Activated B cell treated with CpG ODN at 0.5 μM for 24 hours (primary cell): ENCODE measurements at regions not wholly inside any gene's neighbourhood (a gene's known extent, or its start where the extent isn't known, plus 50 kb on each side); places are given as distances from the start of the nearest gene placed in this dataset.

ENCODE experiments used
- ATAC-seq: fragments of 200-7000 bp; cut with Tn5 transposase; one replicate; pipeline ENCODE4 v1.10.0; 2021; ENCODE audit warnings: low read depth, mild to moderate bottlenecking, moderate library complexity
- CTCF ChIA-PET: fragments of 350-600 bp; sonication (Branson Sonifier 250); formaldehyde crosslinking; loops from one replicate; lab custom pipeline; 2021; ENCODE audit warnings: antibody characterized with exemption; lab: Charles Lee
- POLR2A ChIA-PET: fragments of 350-600 bp; sonication (Branson Sonifier 250); formaldehyde crosslinking; loops from one replicate; lab custom pipeline; 2021; ENCODE audit warnings: antibody characterized with exemption; lab: Charles Lee
- DNase-seq: peaks from one replicate; pipeline ENCODE4 v3.0.0; 2022
- H3K27ac Mint-ChIP-seq: one replicate; pipeline ENCODE4 v1.8.0; 2020; ENCODE audit warnings: mixed read lengths
- H3K27me3 Mint-ChIP-seq: one replicate; pipeline ENCODE4 v1.8.0; 2021; ENCODE audit warnings: mixed read lengths
- H3K36me3 Mint-ChIP-seq: one replicate; pipeline ENCODE4 v1.8.0; 2021; ENCODE audit warnings: low read depth, mixed read lengths
- H3K4me1 Mint-ChIP-seq: one replicate; pipeline ENCODE4 v1.8.0; 2021; ENCODE audit warnings: mixed read lengths
- H3K4me3 Mint-ChIP-seq: one replicate; pipeline ENCODE4 v1.8.0; 2020; ENCODE audit warnings: mild to moderate bottlenecking, mixed read lengths
- H3K9me3 Mint-ChIP-seq: one replicate; pipeline ENCODE4 v1.8.0; 2020; ENCODE audit warnings: mixed read lengths
- CTCF ChIP-seq: fragments of 200-600 bp; IDR thresholded peaks from one replicate; pipeline ENCODE4 v1.8.0; 2022; ENCODE audit warnings: antibody characterized with exemption, mild to moderate bottlenecking
- intact Hi-C: fragments of 100-400 bp; cut with micrococcal nuclease; formaldehyde crosslinking; loops from one replicate; pipeline ENCODE4 v1.15.1; 2024

GRCh38 chr20:39100691-39101090 is 138.5 kb downstream of the DHX35 start:
- no peak for DNase-seq
- CTCF ChIA-PET = no interaction called here
- Mint-ChIP-seq H3K4me3 (no peak overlapping the region), H3K4me1 (no peaks in the 10 kb centered on the region), H3K27me3 (peaks cover 27% of the 10 kb centered on the region), H3K9me3 (peaks cover 7% of the 10 kb centered on the region), H3K36me3 (no peaks in the 10 kb centered on the region), H3K27ac (no peak overlapping the region)
- no peak for TF ChIP-seq CTCF
- ATAC-seq = no peak
- intact Hi-C loops = no loop called here
- POLR2A ChIA-PET = no interaction called here

- ChIA-PET CTCF (no interaction called here), POLR2A (no interaction called here)
- peaks cover 17% of the 10 kb centered on the region for H3K27me3 Mint-ChIP-seq
- TF ChIP-seq CTCF = no peak
- no peaks in the 10 kb centered on the region for H3K36me3 Mint-ChIP-seq
- no peak overlapping the region for H3K27ac Mint-ChIP-seq
- intact Hi-C loops = no loop called here
- H3K9me3 Mint-ChIP-seq = no peaks in the 10 kb centered on the region
- no peak overlapping the region for H3K4me3 Mint-ChIP-seq
- ATAC-seq (no peak), DNase-seq (no peak)
- no peaks in the 10 kb centered on the region for H3K4me1 Mint-ChIP-seq
Observed at GRCh38 chr20:39097889-39098288, 135.7 kb downstream of the DHX35 start.

GRCh38 chr20:39095870-39096269 is 133.7 kb downstream of the DHX35 start:
- POLR2A ChIA-PET = no interaction called here
- CTCF ChIA-PET = no interaction called here
- Mint-ChIP-seq H3K36me3 (no peaks in the 10 kb centered on the region), H3K4me1 (no peaks in the 10 kb centered on the region), H3K27me3 (peaks cover 29% of the 10 kb centered on the region), H3K9me3 (no peaks in the 10 kb centered on the region), H3K4me3 (no peak overlapping the region), H3K27ac (no peak overlapping the region)
- no peak for TF ChIP-seq CTCF
- intact Hi-C loops = no loop called here
- ATAC-seq (no peak), DNase-seq (no peak)

GRCh38 chr20:39094391-39094790 is 132.2 kb downstream of the DHX35 start:
- POLR2A ChIA-PET = no interaction called here
- Mint-ChIP-seq H3K27ac (no peak overlapping the region), H3K27me3 (peaks cover 21% of the 10 kb centered on the region), H3K9me3 (no peaks in the 10 kb centered on the region), H3K4me1 (no peaks in the 10 kb centered on the region), H3K4me3 (no peak overlapping the region), H3K36me3 (no peaks in the 10 kb centered on the region)
- DNase-seq = no peak
- CTCF ChIA-PET = no interaction called here
- ATAC-seq = no peak
- no peak for TF ChIP-seq CTCF
- intact Hi-C loops = no loop called here

GRCh38 chr20:39092733-39093410 is 130.7 kb downstream of the DHX35 start:
- POLR2A ChIA-PET = no interaction called here
- intact Hi-C loops = no loop called here
- Mint-ChIP-seq H3K36me3 (no peaks in the 10 kb centered on the region), H3K9me3 (no peaks in the 10 kb centered on the region), H3K4me1 (no peaks in the 10 kb centered on the region), H3K27me3 (peaks cover 20% of the 10 kb centered on the region), H3K4me3 (no peak overlapping the region), H3K27ac (no peak overlapping the region)
- DNase-seq = no peak
- ATAC-seq = no peak
- CTCF ChIA-PET = no interaction called here
- no peak for TF ChIP-seq CTCF
